ENCODE measurements at regions not wholly inside any gene's neighbourhood (a gene's known extent, or its start where the extent isn't known, plus 50 kb on each side); places are given as distances from the start of the nearest gene placed in this dataset.

DNA sequence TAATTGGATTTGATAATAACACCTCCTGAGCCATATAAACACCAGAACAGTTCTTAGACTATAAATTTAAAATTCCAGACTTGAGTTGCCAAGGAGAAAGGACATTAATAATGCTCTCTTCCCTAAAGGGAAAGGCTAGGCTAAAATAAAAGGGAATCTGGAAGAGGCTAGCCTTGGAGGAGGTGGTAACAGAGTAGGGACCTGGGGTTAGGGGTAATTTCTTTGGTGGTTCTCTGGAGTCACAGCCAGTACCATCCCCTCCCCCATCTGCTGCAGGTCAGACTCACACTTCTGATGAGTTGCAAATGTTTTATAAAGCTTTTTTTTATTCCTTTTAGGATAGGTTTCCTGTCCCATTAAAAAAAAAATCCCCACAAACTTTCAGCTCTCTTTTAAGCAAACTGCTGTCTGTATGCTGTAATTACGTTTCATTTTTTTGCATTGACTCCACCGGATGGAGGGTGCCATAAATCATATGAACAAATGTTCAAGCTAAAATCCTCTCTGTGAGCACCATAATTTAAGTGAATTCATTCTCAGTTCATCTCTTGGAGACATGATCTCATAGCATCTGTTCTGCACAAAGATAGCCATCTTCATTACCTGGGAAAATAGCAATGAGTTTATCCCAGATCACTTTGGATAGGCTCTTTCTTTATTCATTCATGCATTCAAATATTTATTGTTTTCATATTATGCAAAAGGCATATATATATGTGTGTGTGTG lies 379.6 kb downstream of the TTLL7 start:
- H3K4me1 ChIP-seq (ENCODE audit: insufficient read depth, low read length), result peaks cover 15% of the 10 kb centered on the region
- H3K4me3 ChIP-seq (ENCODE audit: low read depth in 1 of 2, low read length in 2 of 2), result no peak overlapping the region
- H3K9me3 ChIP-seq (ENCODE audit: low read length), result no peaks in the 10 kb centered on the region

DNA sequence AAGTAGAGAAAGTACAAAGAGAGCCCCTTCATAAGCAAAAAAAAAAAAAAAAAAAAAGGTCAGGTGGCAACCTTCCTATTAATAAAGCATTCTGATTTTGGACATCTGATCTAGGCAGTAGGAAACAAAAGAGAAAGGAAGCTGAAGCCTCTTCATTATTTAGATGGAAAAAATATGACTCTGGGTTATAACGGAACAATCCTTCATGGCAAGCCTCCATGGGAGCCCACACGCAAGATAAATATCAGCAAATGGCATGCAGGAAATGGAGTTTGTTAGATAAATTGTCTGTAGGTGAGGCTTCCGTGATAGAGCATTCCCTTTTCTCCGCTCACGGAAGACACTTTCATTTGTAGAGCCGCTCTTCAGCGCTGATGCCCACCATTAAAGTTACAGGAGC lies 381.0 kb downstream of the TTLL7 start:
- Histone ChIP-seq H3K4me1 (ENCODE audit: insufficient read depth, low read length) (peaks cover 15% of the 10 kb centered on the region), H3K9me3 (ENCODE audit: low read length) (no peaks in the 10 kb centered on the region), H3K36me3 (ENCODE audit: insufficient read depth, low read length) (no peaks in the 10 kb centered on the region), H3K9ac (ENCODE audit: low read length) (no peak overlapping the region), H3K4me3 (ENCODE audit: low read depth in 1 of 2, low read length in 2 of 2) (no peak overlapping the region), H3K27ac (ENCODE audit: low read depth, low read length) (no peak overlapping the region), H3K27me3 (ENCODE audit: control insufficient read depth in 1 of 2, insufficient read depth in 2 of 2, low read length in 2 of 2) (no peaks in the 10 kb centered on the region)

More for the DNA sequence above, 379.6 kb downstream of the TTLL7 start:
- no peaks in the 10 kb centered on the region for H3K36me3 ChIP-seq (ENCODE audit: insufficient read depth, low read length)
- H3K27ac ChIP-seq (ENCODE audit: low read depth, low read length), result no peak overlapping the region
- no peak overlapping the region for H3K9ac ChIP-seq (ENCODE audit: low read length)
- H3K27me3 ChIP-seq (ENCODE audit: control insufficient read depth in 1 of 2, insufficient read depth in 2 of 2, low read length in 2 of 2), result no peaks in the 10 kb centered on the region

DNA sequence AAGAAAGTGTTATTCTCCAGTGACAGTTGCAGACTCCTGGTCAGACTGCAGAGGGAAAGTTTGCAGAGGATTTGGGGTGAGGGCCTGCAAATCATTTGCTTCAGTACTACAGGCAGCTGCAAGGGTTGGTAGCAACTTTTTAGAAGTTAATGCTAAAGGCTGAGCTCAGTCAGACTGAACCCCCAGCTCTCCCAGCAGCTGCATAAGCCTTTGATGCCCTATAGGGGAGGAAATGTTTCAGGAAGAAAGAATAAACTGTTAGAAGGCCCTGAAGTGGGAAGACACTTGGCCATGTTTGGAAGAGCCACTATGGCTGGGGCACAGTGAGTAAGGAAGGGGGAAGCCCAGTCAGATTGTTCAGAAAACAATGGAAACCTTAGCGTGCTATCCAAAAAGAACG lies 383.6 kb downstream of the TTLL7 start:
- no peaks in the 10 kb centered on the region for H3K9me3 ChIP-seq (ENCODE audit: low read length)
- H3K36me3 ChIP-seq (ENCODE audit: insufficient read depth, low read length), result no peaks in the 10 kb centered on the region
- no peak overlapping the region for H3K9ac ChIP-seq (ENCODE audit: low read length)
- H3K4me3 ChIP-seq (ENCODE audit: low read depth in 1 of 2, low read length in 2 of 2), result no peak overlapping the region
- no peaks in the 10 kb centered on the region for H3K27me3 ChIP-seq (ENCODE audit: control insufficient read depth in 1 of 2, insufficient read depth in 2 of 2, low read length in 2 of 2)
- peaks cover 15% of the 10 kb centered on the region for H3K4me1 ChIP-seq (ENCODE audit: insufficient read depth, low read length)
- no peak overlapping the region for H3K27ac ChIP-seq (ENCODE audit: low read depth, low read length)

DNA sequence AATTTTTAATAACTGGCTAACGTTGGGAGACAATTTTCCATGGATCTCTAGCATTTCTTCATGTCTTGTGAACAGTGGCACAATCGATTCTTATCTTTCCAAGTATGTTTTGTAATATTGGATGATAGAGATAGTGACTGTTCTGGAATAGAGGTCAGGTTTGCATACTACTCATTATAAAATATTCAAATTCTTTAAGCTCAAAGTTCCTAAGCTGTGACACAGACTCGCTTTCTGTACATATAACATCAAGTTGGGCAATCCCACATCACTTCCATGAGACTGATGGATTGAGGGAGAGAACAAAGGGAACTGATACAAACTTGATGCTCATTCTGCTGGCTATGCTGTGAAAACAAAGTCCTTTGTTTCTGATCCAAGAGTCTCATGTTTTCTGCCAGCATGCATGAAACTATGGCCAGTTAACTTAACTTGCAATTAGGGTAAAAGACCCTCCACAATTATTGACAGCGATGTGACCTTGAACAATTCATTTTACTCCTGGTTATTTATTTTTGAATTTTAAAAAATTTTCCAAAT lies 392.4 kb downstream of the TTLL7 start:
- H3K27ac ChIP-seq (ENCODE audit: low read depth, low read length), result no peak overlapping the region
- no peak overlapping the region for H3K9ac ChIP-seq (ENCODE audit: low read length)
- no peaks in the 10 kb centered on the region for H3K36me3 ChIP-seq (ENCODE audit: insufficient read depth, low read length)
- no peaks in the 10 kb centered on the region for H3K9me3 ChIP-seq (ENCODE audit: low read length)
- no peak overlapping the region for H3K4me3 ChIP-seq (ENCODE audit: low read depth in 1 of 2, low read length in 2 of 2)
- H3K27me3 ChIP-seq (ENCODE audit: control insufficient read depth in 1 of 2, insufficient read depth in 2 of 2, low read length in 2 of 2), result no peaks in the 10 kb centered on the region
- peaks cover 8% of the 10 kb centered on the region for H3K4me1 ChIP-seq (ENCODE audit: insufficient read depth, low read length)

DNA sequence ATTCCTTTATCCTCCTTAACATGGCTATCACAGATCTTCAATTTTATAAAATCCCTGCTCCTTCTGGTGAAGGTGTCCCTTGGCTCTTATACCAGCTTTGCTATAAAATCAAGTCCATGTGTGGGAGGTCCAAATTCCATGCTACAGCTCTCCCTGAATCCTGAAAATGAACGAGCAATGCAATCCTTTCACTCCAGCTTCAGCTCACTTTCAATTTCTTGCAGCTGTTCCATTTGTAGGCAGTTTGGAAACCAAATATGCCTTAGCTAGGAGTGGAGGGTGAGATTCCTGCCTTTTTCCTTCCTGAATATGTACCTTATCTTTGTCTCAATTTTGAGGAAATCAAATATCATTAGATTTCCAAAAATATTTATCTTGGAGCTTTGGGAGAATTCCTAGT lies 402.6 kb downstream of the TTLL7 start:
- no peaks in the 10 kb centered on the region for H3K9me3 ChIP-seq (ENCODE audit: low read length)
- H3K4me3 ChIP-seq (ENCODE audit: low read depth in 1 of 2, low read length in 2 of 2), result no peak overlapping the region
- H3K27me3 ChIP-seq (ENCODE audit: control insufficient read depth in 1 of 2, insufficient read depth in 2 of 2, low read length in 2 of 2), result no peaks in the 10 kb centered on the region

DNA sequence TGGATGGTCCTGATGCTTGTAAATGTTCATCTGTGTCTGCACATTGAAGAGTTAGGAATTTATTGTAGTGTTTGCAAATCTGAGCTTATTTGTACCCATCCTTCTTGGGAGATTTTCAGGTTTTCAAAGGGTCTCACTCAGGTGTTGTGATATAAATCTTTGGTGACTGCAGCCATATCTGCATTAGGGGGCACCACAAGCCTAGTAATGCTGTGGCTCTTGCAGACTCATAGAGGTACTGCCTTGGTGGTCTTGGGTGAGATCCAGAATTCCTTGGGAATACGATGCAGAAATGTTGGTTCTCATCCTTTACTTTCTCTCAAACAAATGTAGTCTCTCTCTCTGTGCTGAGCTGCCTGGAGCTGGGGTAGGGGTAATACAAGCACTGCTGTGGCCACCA lies 405.9 kb downstream of the TTLL7 start:
- H3K27me3 ChIP-seq (ENCODE audit: control insufficient read depth in 1 of 2, insufficient read depth in 2 of 2, low read length in 2 of 2), result no peaks in the 10 kb centered on the region
- H3K4me3 ChIP-seq (ENCODE audit: low read depth in 1 of 2, low read length in 2 of 2), result no peak overlapping the region
- H3K27ac ChIP-seq (ENCODE audit: low read depth, low read length), result no peak overlapping the region
- H3K9ac ChIP-seq (ENCODE audit: low read length), result no peak overlapping the region
- no peaks in the 10 kb centered on the region for H3K36me3 ChIP-seq (ENCODE audit: insufficient read depth, low read length)
- H3K9me3 ChIP-seq (ENCODE audit: low read length), result no peaks in the 10 kb centered on the region
- no peaks in the 10 kb centered on the region for H3K4me1 ChIP-seq (ENCODE audit: insufficient read depth, low read length)

More for the DNA sequence above, 402.6 kb downstream of the TTLL7 start:
- Histone ChIP-seq H3K4me1 (ENCODE audit: insufficient read depth, low read length) (no peaks in the 10 kb centered on the region), H3K27ac (ENCODE audit: low read depth, low read length) (no peak overlapping the region), H3K36me3 (ENCODE audit: insufficient read depth, low read length) (no peaks in the 10 kb centered on the region), H3K9ac (ENCODE audit: low read length) (no peak overlapping the region)

DNA sequence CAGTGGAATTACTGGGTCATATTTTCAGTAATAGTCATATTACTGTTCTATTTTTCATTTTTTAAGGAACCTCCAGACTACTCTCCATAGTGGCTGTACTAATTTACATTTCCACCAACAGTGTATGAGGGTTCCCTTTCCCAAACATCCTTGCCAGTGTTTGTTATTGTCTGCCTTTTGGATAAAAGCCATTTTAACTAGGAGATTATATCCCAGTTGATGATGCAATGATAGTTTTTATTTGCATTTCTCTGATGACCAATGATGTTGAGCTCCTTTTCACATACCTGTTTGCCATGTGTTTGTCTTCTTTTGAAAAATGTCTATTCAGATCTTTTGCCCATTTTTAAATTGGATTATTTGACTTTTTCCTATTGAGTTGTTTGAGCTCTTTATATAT lies 410.8 kb downstream of the TTLL7 start:
- Histone ChIP-seq H3K4me1 (ENCODE audit: insufficient read depth, low read length) (no peaks in the 10 kb centered on the region), H3K4me3 (ENCODE audit: low read depth in 1 of 2, low read length in 2 of 2) (no peak overlapping the region), H3K9me3 (ENCODE audit: low read length) (no peaks in the 10 kb centered on the region), H3K9ac (ENCODE audit: low read length) (no peak overlapping the region), H3K27ac (ENCODE audit: low read depth, low read length) (no peak overlapping the region), H3K36me3 (ENCODE audit: insufficient read depth, low read length) (no peaks in the 10 kb centered on the region), H3K27me3 (ENCODE audit: control insufficient read depth in 1 of 2, insufficient read depth in 2 of 2, low read length in 2 of 2) (no peaks in the 10 kb centered on the region)

DNA sequence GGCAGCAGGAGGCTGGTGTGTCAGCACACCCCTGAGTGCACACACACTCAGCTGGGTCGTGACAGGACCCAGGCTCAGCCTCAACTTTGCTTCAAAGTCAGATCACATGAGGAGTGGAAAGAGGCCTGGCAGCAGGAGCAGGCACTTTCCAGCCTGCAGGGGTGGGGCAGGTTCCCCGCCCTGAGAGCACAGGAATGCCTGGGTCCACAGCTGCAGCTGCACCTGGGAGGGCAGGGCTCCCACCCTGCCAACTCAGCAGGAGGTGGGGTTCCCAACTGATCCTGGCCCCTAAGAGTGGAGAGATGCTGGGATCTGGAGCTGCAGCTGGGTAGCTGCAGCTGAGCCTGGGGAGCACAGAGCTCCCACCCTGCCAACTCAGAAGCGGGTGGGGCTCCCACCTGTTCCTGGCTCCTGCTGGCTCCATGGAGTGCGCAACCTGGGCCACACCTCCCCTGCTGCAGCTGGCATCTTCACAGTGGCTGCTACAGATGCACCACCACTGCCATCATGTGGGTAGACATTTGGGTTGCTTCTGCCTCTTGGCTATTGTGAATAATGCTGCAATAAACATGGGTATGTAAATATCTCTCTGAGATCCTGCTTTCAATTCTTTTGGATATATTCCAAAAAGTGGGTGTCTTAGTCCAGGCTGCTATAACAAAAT lies 415.4 kb downstream of the TTLL7 start:
- Histone ChIP-seq H3K9ac (ENCODE audit: low read length) (no peak overlapping the region), H3K27ac (ENCODE audit: low read depth, low read length) (no peak overlapping the region), H3K4me1 (ENCODE audit: insufficient read depth, low read length) (no peaks in the 10 kb centered on the region), H3K27me3 (ENCODE audit: control insufficient read depth in 1 of 2, insufficient read depth in 2 of 2, low read length in 2 of 2) (no peaks in the 10 kb centered on the region), H3K36me3 (ENCODE audit: insufficient read depth, low read length) (no peaks in the 10 kb centered on the region), H3K9me3 (ENCODE audit: low read length) (no peaks in the 10 kb centered on the region), H3K4me3 (ENCODE audit: low read depth in 1 of 2, low read length in 2 of 2) (no peak overlapping the region)

DNA sequence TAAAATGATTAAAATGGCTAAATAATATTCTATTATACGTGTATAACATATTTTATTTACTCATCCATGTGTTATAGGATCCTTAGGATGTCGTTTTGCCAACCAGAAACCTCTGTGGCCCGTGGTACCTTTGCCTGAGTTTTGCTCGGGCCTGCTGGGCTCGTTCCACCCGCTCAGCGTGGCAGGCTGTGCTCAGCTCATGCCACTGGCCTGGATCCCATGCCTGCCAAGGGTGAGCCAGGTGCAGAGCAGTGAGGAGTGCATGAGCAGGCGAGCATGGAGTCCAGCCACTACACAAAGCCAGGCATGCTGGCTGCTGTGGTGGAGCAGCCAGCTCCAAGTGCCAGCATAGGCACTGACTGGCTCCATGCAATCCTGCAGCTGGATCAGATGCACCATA lies 417.2 kb downstream of the TTLL7 start:
- no peak overlapping the region for H3K4me3 ChIP-seq (ENCODE audit: low read depth in 1 of 2, low read length in 2 of 2)
- no peaks in the 10 kb centered on the region for H3K9me3 ChIP-seq (ENCODE audit: low read length)
- no peaks in the 10 kb centered on the region for H3K36me3 ChIP-seq (ENCODE audit: insufficient read depth, low read length)
- H3K9ac ChIP-seq (ENCODE audit: low read length), result no peak overlapping the region
- no peak overlapping the region for H3K27ac ChIP-seq (ENCODE audit: low read depth, low read length)
- H3K4me1 ChIP-seq (ENCODE audit: insufficient read depth, low read length), result no peaks in the 10 kb centered on the region
- no peaks in the 10 kb centered on the region for H3K27me3 ChIP-seq (ENCODE audit: control insufficient read depth in 1 of 2, insufficient read depth in 2 of 2, low read length in 2 of 2)

DNA sequence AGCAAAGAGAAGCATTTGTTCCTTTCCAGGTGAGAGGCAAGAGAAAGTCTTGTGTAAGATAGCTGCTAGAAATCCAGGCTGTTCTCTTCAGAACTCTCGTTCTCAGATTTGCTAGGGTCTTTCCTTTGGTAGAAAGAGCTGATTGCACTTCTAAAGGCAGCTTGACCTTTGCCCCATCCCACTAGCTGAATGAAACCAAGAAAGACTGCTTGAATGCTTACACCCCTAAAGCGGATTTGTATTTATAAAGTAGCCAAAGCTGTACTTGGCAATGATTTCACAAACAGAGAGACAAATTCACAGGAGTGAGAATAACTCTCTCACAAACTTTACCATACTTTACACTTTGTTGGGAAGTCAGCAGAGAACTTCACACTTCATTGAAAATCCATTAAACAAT lies 424.1 kb downstream of the TTLL7 start:
- H3K27me3 ChIP-seq (ENCODE audit: control insufficient read depth in 1 of 2, insufficient read depth in 2 of 2, low read length in 2 of 2), result no peaks in the 10 kb centered on the region
- no peaks in the 10 kb centered on the region for H3K36me3 ChIP-seq (ENCODE audit: insufficient read depth, low read length)
- H3K4me1 ChIP-seq (ENCODE audit: insufficient read depth, low read length), result no peaks in the 10 kb centered on the region
- no peak overlapping the region for H3K27ac ChIP-seq (ENCODE audit: low read depth, low read length)
- H3K9ac ChIP-seq (ENCODE audit: low read length), result no peak overlapping the region
- no peaks in the 10 kb centered on the region for H3K9me3 ChIP-seq (ENCODE audit: low read length)
- H3K4me3 ChIP-seq (ENCODE audit: low read depth in 1 of 2, low read length in 2 of 2), result no peak overlapping the region

DNA sequence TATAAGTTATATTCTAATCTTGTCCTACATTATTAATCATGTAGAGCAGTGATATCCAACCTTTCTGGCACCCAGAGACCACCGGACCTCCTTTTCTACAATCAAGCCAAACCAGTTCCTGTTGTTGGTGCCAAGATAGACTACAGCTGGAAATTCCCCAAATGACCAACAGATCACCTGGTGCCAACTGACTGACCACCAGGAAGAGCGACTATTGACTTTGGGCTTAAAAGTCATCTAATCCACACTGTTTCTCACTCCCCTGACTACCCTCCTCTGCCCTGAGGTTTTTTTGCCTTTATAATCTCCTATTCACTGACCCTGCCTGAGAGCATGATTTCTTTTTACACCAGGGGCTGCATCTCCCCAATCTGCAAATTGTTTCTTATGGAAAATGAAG lies 425.2 kb downstream of the TTLL7 start:
- Histone ChIP-seq H3K27me3 (ENCODE audit: control insufficient read depth in 1 of 2, insufficient read depth in 2 of 2, low read length in 2 of 2) (no peaks in the 10 kb centered on the region), H3K27ac (ENCODE audit: low read depth, low read length) (no peak overlapping the region), H3K36me3 (ENCODE audit: insufficient read depth, low read length) (no peaks in the 10 kb centered on the region), H3K9ac (ENCODE audit: low read length) (no peak overlapping the region), H3K9me3 (ENCODE audit: low read length) (no peaks in the 10 kb centered on the region), H3K4me1 (ENCODE audit: insufficient read depth, low read length) (no peaks in the 10 kb centered on the region), H3K4me3 (ENCODE audit: low read depth in 1 of 2, low read length in 2 of 2) (no peak overlapping the region)

DNA sequence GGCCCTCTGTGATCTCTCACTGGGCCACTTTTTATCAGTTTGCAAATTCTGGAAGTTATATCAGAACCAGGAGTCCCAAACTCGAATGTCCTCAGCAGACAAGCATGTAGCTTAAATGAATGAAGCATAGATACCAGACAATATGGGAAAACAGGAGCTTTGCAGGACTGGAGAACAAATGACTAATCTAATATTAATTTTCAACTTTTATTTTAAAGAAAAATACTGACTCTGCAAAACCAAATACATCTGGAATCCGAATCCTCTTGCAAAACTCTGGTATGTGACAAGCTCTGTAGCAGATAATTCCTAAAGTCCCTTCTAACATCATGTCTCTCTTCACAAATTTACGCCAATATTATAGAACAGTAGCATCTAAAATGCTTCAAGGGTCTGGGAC lies 427.4 kb downstream of the TTLL7 start:
- Histone ChIP-seq H3K4me3 (ENCODE audit: low read depth in 1 of 2, low read length in 2 of 2) (no peak overlapping the region), H3K27ac (ENCODE audit: low read depth, low read length) (no peak overlapping the region), H3K4me1 (ENCODE audit: insufficient read depth, low read length) (no peaks in the 10 kb centered on the region), H3K9ac (ENCODE audit: low read length) (no peak overlapping the region), H3K9me3 (ENCODE audit: low read length) (no peaks in the 10 kb centered on the region), H3K27me3 (ENCODE audit: control insufficient read depth in 1 of 2, insufficient read depth in 2 of 2, low read length in 2 of 2) (no peaks in the 10 kb centered on the region), H3K36me3 (ENCODE audit: insufficient read depth, low read length) (no peaks in the 10 kb centered on the region)

Measured in muscle layer of colon (tissue), 2 donors.